NOMO-1 (cell line): ENCODE measurements at regions not wholly inside any gene's neighbourhood (a gene's known extent, or its start where the extent isn't known, plus 50 kb on each side); places are given as distances from the start of the nearest gene placed in this dataset.

Experiments used
- DNase-seq, 2 experiments: peaks; one replicate each; lab custom pipeline; 2025; ENCODE audit not compliant: unreplicated experiment in 2 of 2; lab: John Stamatoyannopoulos, UW

GRCh38 chr6:25215881-25216280 is 63.3 kb upstream of the CARMIL1 start:
- DNase-seq, result no peak

GRCh38 chr6:25217302-25217701 is 61.9 kb upstream of the CARMIL1 start:
- no peak for DNase-seq

DNA sequence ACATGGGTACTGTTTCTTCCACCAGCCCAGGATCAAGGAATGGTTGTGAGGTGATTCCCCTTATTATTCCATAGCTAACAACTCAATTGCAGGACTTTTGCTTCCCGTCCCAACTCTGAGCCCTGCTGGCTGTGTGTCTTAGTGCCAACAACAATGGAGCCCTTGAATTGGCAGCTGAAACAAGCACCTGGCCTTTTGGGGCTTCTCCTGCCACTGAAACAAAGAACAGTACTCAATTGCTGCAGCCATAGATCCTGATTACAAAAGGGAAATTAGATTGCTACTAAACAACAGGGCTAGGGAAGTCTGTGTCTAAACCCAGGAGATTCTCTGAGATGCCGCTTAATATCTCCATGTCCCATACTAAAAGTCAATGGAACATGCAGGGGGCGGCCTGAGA is 61.3 kb upstream of the CARMIL1 start:
- no peak for DNase-seq

- no peak for DNase-seq
Observed at GRCh38 chr6:25218346-25218745, 60.8 kb upstream of the CARMIL1 start.

DNA sequence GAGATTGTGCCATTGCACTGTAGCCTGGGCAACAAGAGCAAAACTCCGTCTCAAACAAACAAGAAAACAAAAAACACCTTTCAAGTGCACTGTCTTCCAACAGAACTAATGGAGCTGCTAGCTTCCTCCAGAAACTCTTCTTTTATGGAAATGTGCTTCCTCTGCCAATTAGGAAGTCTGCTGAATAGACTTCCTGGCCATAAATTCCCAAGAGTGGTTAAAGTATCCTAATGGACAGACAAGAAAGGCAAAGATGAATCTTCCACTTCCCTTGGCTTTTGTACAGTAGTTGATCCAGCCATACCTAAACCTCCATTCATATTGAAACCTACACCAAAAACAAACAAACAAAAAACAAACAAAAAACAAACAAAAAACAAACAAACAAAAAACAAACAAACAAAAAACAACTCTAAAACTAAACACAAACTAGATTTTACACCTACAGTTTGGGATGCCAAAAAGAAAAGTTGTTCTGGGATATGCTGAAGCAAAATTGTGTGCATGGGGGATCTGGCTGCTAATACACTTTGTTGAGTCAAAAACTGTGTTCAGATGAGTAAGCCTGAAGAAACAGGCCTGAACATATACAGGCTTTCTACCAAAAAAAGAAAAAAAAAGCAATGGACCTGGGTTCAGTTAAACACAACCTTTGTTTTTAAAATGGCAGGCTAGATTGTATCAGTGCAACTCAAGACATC is 59.8 kb upstream of the CARMIL1 start:
- no peak for DNase-seq

- DNase-seq, result no peak
Observed at GRCh38 chr6:25219917-25220278, 59.3 kb upstream of the CARMIL1 start.

- no peak for DNase-seq
Observed at GRCh38 chr6:25220857-25221256, 58.3 kb upstream of the CARMIL1 start.

DNA sequence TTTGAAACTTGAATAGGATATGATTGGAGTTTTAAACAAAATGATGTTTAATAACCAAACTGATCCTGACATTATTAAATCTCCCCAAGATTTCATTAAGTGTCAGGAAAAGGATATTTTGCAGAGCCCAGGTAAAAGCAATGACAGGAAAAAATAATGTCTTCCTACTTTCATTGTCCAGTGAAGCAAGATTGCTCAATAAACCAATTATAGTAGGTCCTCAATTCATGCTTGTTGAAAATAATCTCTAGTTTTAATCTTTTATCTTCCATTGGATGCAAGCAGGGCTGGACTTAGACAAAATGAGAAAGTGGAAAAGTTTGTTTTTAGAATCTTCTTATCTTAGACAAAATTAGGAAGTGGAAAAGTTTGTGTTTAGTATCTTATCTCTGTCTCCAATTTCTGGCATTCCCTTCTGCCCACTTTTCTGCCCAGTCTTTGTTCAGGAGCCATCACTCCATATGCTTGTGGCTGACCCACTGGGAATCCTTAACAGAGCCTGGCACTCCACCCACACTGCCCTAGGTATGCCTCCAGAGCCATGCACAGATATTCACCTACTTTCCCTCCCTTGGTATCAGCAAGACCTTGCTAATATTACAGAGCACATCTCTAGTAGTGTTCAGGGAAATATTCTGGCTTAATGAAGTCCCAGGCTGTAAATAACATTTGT is 57.0 kb upstream of the CARMIL1 start:
- peak in 1 of 2 experiments; percentile 18 for DNase-seq

DNA sequence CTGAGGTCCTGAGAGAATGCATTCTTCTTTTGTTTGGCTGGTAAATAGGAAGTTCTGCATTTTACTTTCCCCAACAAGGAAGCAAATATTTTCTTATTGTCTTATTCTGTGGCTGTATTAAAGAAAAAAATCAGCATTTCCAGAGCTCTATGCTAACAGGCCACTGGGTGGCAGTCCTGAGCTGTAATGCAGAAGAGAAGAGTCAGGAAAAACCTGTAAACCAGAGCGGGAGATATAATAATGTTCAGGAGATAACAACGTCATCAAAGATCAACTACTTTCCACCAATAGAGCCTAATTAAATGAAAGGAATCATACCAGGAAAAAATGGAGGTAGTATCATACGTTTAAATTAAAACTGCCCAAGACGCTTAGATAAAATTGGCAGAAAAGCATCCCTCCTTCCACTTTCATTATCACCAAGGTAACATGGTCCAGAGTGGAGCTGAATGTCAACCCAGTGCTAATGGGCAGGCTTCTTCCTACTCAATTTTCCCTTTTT is 55.6 kb upstream of the CARMIL1 start:
- peak; percentile 23 to 72 for DNase-seq

DNA sequence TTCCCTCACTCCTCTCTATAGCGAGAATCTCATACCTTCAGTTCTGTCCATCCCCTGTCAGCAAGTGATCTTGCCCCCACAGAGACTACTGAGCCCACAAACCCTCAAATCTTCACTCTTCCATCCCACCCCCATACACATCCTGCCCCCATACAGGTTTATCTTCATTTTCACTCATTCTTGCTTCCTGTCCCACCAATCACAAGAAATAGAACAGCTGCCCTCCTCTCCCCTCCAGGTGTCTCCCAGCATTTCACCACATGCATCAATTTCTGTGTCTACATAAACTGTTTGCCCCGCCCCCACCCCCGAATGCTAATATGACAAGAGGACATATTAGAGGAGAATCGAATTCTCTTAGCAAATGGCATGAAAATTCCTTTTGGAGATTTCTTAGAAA is 54.9 kb upstream of the CARMIL1 start:
- no peak for DNase-seq

- no peak for DNase-seq
Observed at GRCh38 chr6:25227854-25228253, 51.3 kb upstream of the CARMIL1 start.
